PC-9 (cell line): ENCODE measurements at regions not wholly inside any gene's neighbourhood (a gene's known extent, or its start where the extent isn't known, plus 50 kb on each side); places are given as distances from the start of the nearest gene placed in this dataset.
"Not testable (repeated sequence)": the region's sequence is repeated elsewhere in the genome, so short reads cannot be mapped to it uniquely, and the experiment has no call there.

Source experiments
- BruUV-seq: library from RNA; stranded (reverse); fragments of 400-500 nt; replicated peaks from 2 replicates; lab custom pipeline; 2021; lab: Mats Ljungman, UMichigan
- CTCF ChIA-PET: fragments of 300-600 bp; sonication (Branson Sonifier 250); formaldehyde crosslinking; loops from one replicate; lab custom pipeline; 2022; ENCODE audit warnings: antibody characterized with exemption; lab: Charles Lee
- POLR2A ChIA-PET: fragments of 300-600 bp; sonication (Branson Sonifier 250); formaldehyde crosslinking; loops from one replicate; lab custom pipeline; 2022; ENCODE audit warnings: antibody characterized with exemption; ENCODE audit not compliant: unreplicated experiment; lab: Charles Lee
- DNase-seq, 2 experiments: peaks; one replicate each; pipeline versions ENCODE4 v3.0.0 to v3.0.0-alpha.2; 2015 to 2022; ENCODE audit warnings: mixed read lengths in 1 of 2
- H2AFZ ChIP-seq: fragments of 200-600 bp; sonication (generic); 2 replicates; pipeline ENCODE4 v1.8.1; 2017; ENCODE audit warnings: antibody characterized with exemption
- H3F3A ChIP-seq: fragments of 200-600 bp; sonication (generic); 2 replicates; pipeline ENCODE4 v1.8.1; 2017; ENCODE audit warnings: antibody characterized with exemption, mild to moderate bottlenecking, low read depth; ENCODE audit not compliant: insufficient read depth
- H3K27ac ChIP-seq: fragments of 200-600 bp; sonication (generic); 2 replicates; pipeline ENCODE4 v1.6.1; 2016; ENCODE audit warnings: mixed run types
- H3K27me3 ChIP-seq: fragments of 200-600 bp; sonication (generic); 2 replicates; pipeline ENCODE4 v1.6.1; 2016; ENCODE audit warnings: low read depth, mixed run types; ENCODE audit not compliant: insufficient read depth
- H3K36me3 ChIP-seq: fragments of 200-600 bp; sonication (generic); 2 replicates; pipeline ENCODE4 v1.6.1; 2016; ENCODE audit warnings: low read depth, mixed run types
- H3K4me1 ChIP-seq: fragments of 200-600 bp; sonication (generic); replicated peaks from 2 replicates; pipeline ENCODE4 v1.6.1; 2016; ENCODE audit warnings: mixed run types; ENCODE audit not compliant: insufficient read depth
- H3K4me2 ChIP-seq: fragments of 200-600 bp; sonication (generic); 2 replicates; pipeline ENCODE4 v1.6.1; 2017; ENCODE audit warnings: mixed run types
- H3K4me3 ChIP-seq: fragments of 200-600 bp; sonication (generic); 2 replicates; pipeline ENCODE4 v1.6.1; 2016; ENCODE audit warnings: mixed run types
- H3K79me2 ChIP-seq: fragments of 200-600 bp; sonication (generic); 2 replicates; pipeline ENCODE4 v1.6.1; 2017; ENCODE audit warnings: low read depth, mixed run types
- H3K9me2 ChIP-seq: fragments of 200-600 bp; sonication (generic); 2 replicates; pipeline ENCODE4 v1.8.1; 2017; ENCODE audit warnings: mild to moderate bottlenecking; ENCODE audit not compliant: insufficient read depth
- H3K9me3 ChIP-seq: fragments of 200-600 bp; sonication (generic); 2 replicates; pipeline ENCODE4 v1.8.1; 2016; ENCODE audit warnings: low read depth; ENCODE audit not compliant: insufficient read depth
- H4K20me1 ChIP-seq: fragments of 200-600 bp; sonication (generic); 2 replicates; pipeline ENCODE4 v1.8.1; 2017; ENCODE audit not compliant: insufficient read depth
- CTCF ChIP-seq: fragments of 200-600 bp; sonication (generic); conservative IDR thresholded peaks from 2 replicates; pipeline ENCODE4 v1.6.1; 2017; ENCODE audit warnings: mixed run types, antibody characterized with exemption, mild to moderate bottlenecking, moderate library complexity
- EZH2 ChIP-seq: fragments of 200-600 bp; sonication (generic); IDR thresholded peaks from 2 replicates; pipeline ENCODE4 v1.8.0; 2017; ENCODE audit warnings: antibody characterized with exemption, low read depth
- intact Hi-C: fragments of 100-400 bp; cut with micrococcal nuclease; formaldehyde crosslinking; loops from one replicate; pipeline ENCODE4 v1.10.0; 2022; ENCODE audit not compliant: unreplicated experiment

GRCh38 chr13:33671560-33671959, 146.4 kb upstream of the RFC3 start:
- intact Hi-C loops = no loop called here
- Histone ChIP-seq H3F3A (no peaks in the 10 kb centered on the region), H2AFZ (no peak overlapping the region), H3K4me3 (no peak overlapping the region), H3K9me2 (no peaks in the 10 kb centered on the region), H3K27ac (no peak overlapping the region), H3K4me1 (no peaks in the 10 kb centered on the region), H3K27me3 (no peaks in the 10 kb centered on the region), H3K36me3 (no peaks in the 10 kb centered on the region), H3K9me3 (no peaks in the 10 kb centered on the region), H4K20me1 (no peaks in the 10 kb centered on the region), H3K79me2 (no peaks in the 10 kb centered on the region), H3K4me2 (no peak overlapping the region)
- BruUV-seq = no TSS peak
- no peak for DNase-seq
- TF ChIP-seq CTCF (no peak), EZH2 (no peak)
- CTCF ChIA-PET = no interaction called here
- POLR2A ChIA-PET = no interaction called here

- BruUV-seq, POLR2A ChIA-PET, H3K36me3 ChIP-seq, H3K9me2 ChIP-seq, H3K79me2 ChIP-seq, H3K9me3 ChIP-seq, DNase-seq, H2AFZ ChIP-seq, H3F3A ChIP-seq, H3K27ac ChIP-seq, intact Hi-C loops, CTCF ChIA-PET, H3K4me3 ChIP-seq, H3K4me2 ChIP-seq, H3K4me1 ChIP-seq, H4K20me1 ChIP-seq, H3K27me3 ChIP-seq: not testable (repeated sequence)
Measured at GRCh38 chr13:33672022-33672421, 145.9 kb upstream of the RFC3 start.

- no peak overlapping the region for H3K4me2 ChIP-seq
- no peaks in the 10 kb centered on the region for H3K79me2 ChIP-seq
- H3K4me1 ChIP-seq = no peaks in the 10 kb centered on the region
- no peaks in the 10 kb centered on the region for H3K9me2 ChIP-seq
- no peak overlapping the region for H3K27ac ChIP-seq
- TF ChIP-seq CTCF (no peak), EZH2 (no peak)
- H3K9me3 ChIP-seq = no peaks in the 10 kb centered on the region
- no peaks in the 10 kb centered on the region for H4K20me1 ChIP-seq
- H2AFZ ChIP-seq = no peak overlapping the region
- no TSS peak for BruUV-seq
- no peaks in the 10 kb centered on the region for H3K27me3 ChIP-seq
- H3K4me3 ChIP-seq = no peak overlapping the region
- ChIA-PET CTCF (no interaction called here), POLR2A (interaction anchor here (0.6 kb wide), 1 partner anchor 28 kb away, joined by 3 read pairs; no protein-coding TSS in a partner anchor)
- no peaks in the 10 kb centered on the region for H3F3A ChIP-seq
- H3K36me3 ChIP-seq = no peaks in the 10 kb centered on the region
- no peak for DNase-seq
- intact Hi-C loops = loop anchor here (2.0 kb wide), 1 partner anchor 22 kb away; no protein-coding TSS in a partner anchor
Measured at GRCh38 chr13:33676045-33676989, 141.6 kb upstream of the RFC3 start.
